K562 (cell line): ENCODE measurements at regions not wholly inside any gene's neighbourhood (a gene's known extent, or its start where the extent isn't known, plus 50 kb on each side); places are given as distances from the start of the nearest gene placed in this dataset.

Source experiments
- ATAC-seq: fragments of 200-7000 bp; cut with Tn5 transposase; 3 replicates; pipeline ENCODE4 v1.9.1; 2020; ENCODE audit warnings: moderate library complexity
- BruUV-seq: library from RNA; stranded (reverse); fragments of 400-500 nt; replicated peaks from 2 replicates; lab custom pipeline; 2021; lab: Mats Ljungman, UMichigan
- CTCF ChIA-PET: fragments of 300-600 bp; formaldehyde crosslinking; extraction: SDS; loops from one replicate; lab custom pipeline; 2021; ENCODE audit warnings: low intra/inter-chr PET ratio; lab: Yijun Ruan, JAX
- POLR2A ChIA-PET: fragments of 300-600, 350-650 bp; sonication (Branson Sonifier 250); formaldehyde crosslinking; extraction: SDS; loops from one replicate; lab custom pipeline; 2021; ENCODE audit warnings: antibody characterized with exemption, inconsistent platforms; lab: Yijun Ruan, JAX
- DNase-seq, 4 experiments: peaks; one replicate each; pipeline versions ENCODE4 v3.0.0 to v3.0.0-alpha.2; 2011 to 2018; ENCODE audit warnings: low spot score in 3 of 4, mixed read lengths in 3 of 4; ENCODE audit errors: extremely low read depth in 1 of 4
- FAIRE-seq: peaks from 2 replicates; lab custom pipeline; 2011; peaks lifted over from hg19 to GRCh38; lab: Jason Lieb, UNC
- H2AFZ ChIP-seq: 2 replicates; pipeline ENCODE4 v1.6.0; 2011; ENCODE audit warnings: low read depth, low read length, control low read depth, inconsistent platforms
- H3K27ac ChIP-seq: fragments of 200-600 bp; 3 replicates; pipeline ENCODE4 v1.8.0; 2011; ENCODE audit warnings: low read depth, mild to moderate bottlenecking, control low read depth, inconsistent platforms, low read length, moderate library complexity, mixed read lengths; ENCODE audit errors: extremely low read depth
- H3K27me3 ChIP-seq, 2 experiments: fragments of 300-600 bp in 1 of 2; 2 replicates in 1 of 2; 3 replicates in 1 of 2; pipeline versions ENCODE4 v1.6.0 to v1.8.0; 2011; ENCODE audit warnings: inconsistent platforms in 2 of 2, low read length in 2 of 2, mild to moderate bottlenecking in 1 of 2, mixed read lengths in 1 of 2, moderate library complexity in 1 of 2; ENCODE audit not compliant: control insufficient read depth in 2 of 2, insufficient read depth in 2 of 2
- H3K36me3 ChIP-seq: fragments of 300-600 bp; 3 replicates; pipeline ENCODE4 v1.8.0; 2011; ENCODE audit warnings: mild to moderate bottlenecking, low read length, inconsistent platforms; ENCODE audit not compliant: control insufficient read depth, insufficient read depth
- H3K4me1 ChIP-seq, 2 experiments: fragments of 200-600 bp in 1 of 2; replicated peaks in 1 of 2; 2 replicates in 1 of 2; 3 replicates in 1 of 2; pipeline versions ENCODE4 v1.5.1 to v1.8.0; 2011; ENCODE audit warnings: inconsistent platforms in 2 of 2, low read length in 2 of 2, mild to moderate bottlenecking in 1 of 2, mixed read lengths in 1 of 2, moderate library complexity in 1 of 2; ENCODE audit not compliant: control insufficient read depth in 2 of 2, insufficient read depth in 2 of 2
- H3K4me2 ChIP-seq: 2 replicates; pipeline ENCODE4 v1.6.1; 2011; ENCODE audit warnings: low read length, control low read depth, inconsistent platforms, mixed read lengths; ENCODE audit not compliant: insufficient read depth
- H3K4me3 ChIP-seq: fragments of 200-600 bp; sonication (generic), shearing (Covaris generic); 2 replicates; pipeline ENCODE4 v1.5.1; 2016; ENCODE audit warnings: control low read depth, inconsistent platforms
- H3K79me2 ChIP-seq: fragments of 200-600 bp; 3 replicates; pipeline ENCODE4 v1.8.0; 2011; ENCODE audit warnings: low read length, inconsistent platforms; ENCODE audit not compliant: control insufficient read depth, insufficient read depth
- H3K9ac ChIP-seq, 2 experiments: 2 replicates each; pipeline versions ENCODE4 v1.6.0 to v1.6.1; 2011; ENCODE audit warnings: low read depth in 2 of 2, low read length in 2 of 2, control low read depth in 1 of 2, inconsistent platforms in 1 of 2, mild to moderate bottlenecking in 1 of 2, mixed read lengths in 1 of 2; ENCODE audit not compliant: insufficient read depth in 1 of 2
- H3K9me1 ChIP-seq: one replicate; pipeline ENCODE4 v1.6.0; 2011; ENCODE audit warnings: inconsistent platforms, mild to moderate bottlenecking, low read length, moderate library complexity; ENCODE audit not compliant: control insufficient read depth, insufficient read depth
- H3K9me3 ChIP-seq: replicated peaks from 2 replicates; pipeline ENCODE4 v1.5.1; 2011; ENCODE audit warnings: low read depth, low read length, inconsistent platforms; ENCODE audit not compliant: control insufficient read depth, insufficient read depth
- H4K20me1 ChIP-seq: replicated peaks from 2 replicates; pipeline ENCODE4 v1.6.1; 2011; ENCODE audit warnings: low read length, inconsistent platforms, mixed read lengths; ENCODE audit not compliant: control insufficient read depth, insufficient read depth
- BCOR ChIP-seq: fragments of 450-650 bp; IDR thresholded peaks from 2 replicates; pipeline ENCODE4 v1.6.1; 2016
- CBX3 ChIP-seq, 2 experiments: IDR thresholded peaks; 1 replicate in 1 of 2; 2 replicates in 1 of 2; pipeline ENCODE4 v1.6.1; 2012; ENCODE audit warnings: inconsistent platforms in 2 of 2, low read length in 2 of 2, borderline replicate concordance in 1 of 2, control low read depth in 1 of 2
- HMBOX1 ChIP-seq: sonication (generic); IDR thresholded peaks from 2 replicates; pipeline ENCODE4 v1.6.1; 2016
- KAT8 ChIP-seq: fragments of 450-650 bp; IDR thresholded peaks from 2 replicates; pipeline ENCODE4 v1.6.1; 2016; ENCODE audit warnings: low read depth, mild to moderate bottlenecking
- MBD1 ChIP-seq: fragments of 250-450 bp; sonication (Bioruptor Pico); IDR thresholded peaks from 2 replicates; pipeline ENCODE4 v1.8.0; 2022; ENCODE audit warnings: inconsistent platforms
- MECOM ChIP-seq: fragments of 250-450 bp; sonication (Bioruptor Pico); IDR thresholded peaks from 2 replicates; pipeline ENCODE4 v1.8.0; 2022; ENCODE audit warnings: inconsistent platforms
- NFATC3 ChIP-seq: fragments of 450-650 bp; IDR thresholded peaks from 2 replicates; pipeline ENCODE4 v1.6.1; 2017; ENCODE audit warnings: mild to moderate bottlenecking
- NUFIP1 ChIP-seq: fragments of 450-650 bp; IDR thresholded peaks from 2 replicates; pipeline ENCODE4 v1.6.1; 2018; ENCODE audit not compliant: partially characterized antibody
- SAP30 ChIP-seq: fragments of 200-600 bp; sonication (generic); IDR thresholded peaks from 2 replicates; pipeline ENCODE4 v1.6.1; 2012; ENCODE audit warnings: borderline replicate concordance, low read depth, mild to moderate bottlenecking, moderate library complexity, low read length, control low read depth, inconsistent platforms; ENCODE audit not compliant: insufficient read depth, poor library complexity, severe bottlenecking
- SMAD3 ChIP-seq: fragments of 450-650 bp; formaldehyde crosslinking; conservative IDR thresholded peaks from 2 replicates; pipeline ENCODE4 v1.4.0; 2020; ENCODE audit warnings: mild to moderate bottlenecking
- TARDBP ChIP-seq: fragments of 450-650 bp; IDR thresholded peaks from 2 replicates; pipeline ENCODE4 v1.6.1; 2016
- XRCC5 ChIP-seq: fragments of 200-400 bp; formaldehyde crosslinking; IDR thresholded peaks from 2 replicates; pipeline ENCODE4 v1.6.1; 2017; ENCODE audit warnings: low read depth, mild to moderate bottlenecking, low read length
- ZBTB8A ChIP-seq: fragments of 450-650 bp; IDR thresholded peaks from 2 replicates; pipeline ENCODE4 v1.6.1; 2018; ENCODE audit warnings: mild to moderate bottlenecking, moderate library complexity; ENCODE audit not compliant: partially characterized antibody
- ZEB2 ChIP-seq: fragments of 450-650 bp; IDR thresholded peaks from 2 replicates; pipeline ENCODE4 v1.6.1; 2016
- ZFP36 ChIP-seq: fragments of 150-350 bp; IDR thresholded peaks from 2 replicates; pipeline ENCODE4 v1.6.1; 2018; ENCODE audit warnings: low read length, low read depth; ENCODE audit not compliant: partially characterized antibody
- ZNF146 ChIP-seq: IDR thresholded peaks from one replicate; pipeline ENCODE4 v1.6.1; 2018; ENCODE audit warnings: missing compliant biosample characterization; ENCODE audit not compliant: unreplicated experiment
- ZNF232 ChIP-seq: sonication (generic); formaldehyde crosslinking; IDR thresholded peaks from 2 replicates; pipeline ENCODE4 v1.8.0; 2022; ENCODE audit warnings: mild to moderate bottlenecking, missing genetic modification reagents
- ZNF586 ChIP-seq: fragments of 450-650 bp; formaldehyde crosslinking; conservative IDR thresholded peaks from 2 replicates; pipeline ENCODE4 v1.4.0; 2020; ENCODE audit warnings: mild to moderate bottlenecking, moderate library complexity
- ZNF644 ChIP-seq: fragments of 200-800 bp; sonication (Bioruptor generic); IDR thresholded peaks from 2 replicates; pipeline ENCODE4 v1.6.1; 2016; ENCODE audit warnings: low read depth, missing genetic modification characterization, missing compliant biosample characterization
- WGBS: fragments of 100-300 bp; shearing (Covaris generic); methylation state at CpG from one replicate; pipeline ENCODE4 v1.1.6; 2016; ENCODE audit warnings: low coverage, mixed read lengths; ENCODE audit not compliant: insufficient coverage; ENCODE audit errors: missing lambda C conversion rate; 5-methylcytosine and 5-hydroxymethylcytosine counted together
- in situ Hi-C: fragments of 300-500 bp; cut with MboI; formaldehyde crosslinking; loops from 4 replicates; pipeline ENCODE4 v1.15.0; 2018; ENCODE audit warnings: inconsistent platforms, mixed read lengths
- intact Hi-C: fragments of 100-400 bp; cut with micrococcal nuclease; formaldehyde crosslinking; loops from 2 replicates; pipeline ENCODE4 v1.14.2; 2022
- TF ChIP-seq, protein P1 (sequence below): fragments of 450-650 bp; IDR thresholded peaks from 2 replicates; pipeline ENCODE4 v1.7.1; 2018; ENCODE audit warnings: mild to moderate bottlenecking, low read depth; ENCODE audit not compliant: partially characterized antibody

DNA sequence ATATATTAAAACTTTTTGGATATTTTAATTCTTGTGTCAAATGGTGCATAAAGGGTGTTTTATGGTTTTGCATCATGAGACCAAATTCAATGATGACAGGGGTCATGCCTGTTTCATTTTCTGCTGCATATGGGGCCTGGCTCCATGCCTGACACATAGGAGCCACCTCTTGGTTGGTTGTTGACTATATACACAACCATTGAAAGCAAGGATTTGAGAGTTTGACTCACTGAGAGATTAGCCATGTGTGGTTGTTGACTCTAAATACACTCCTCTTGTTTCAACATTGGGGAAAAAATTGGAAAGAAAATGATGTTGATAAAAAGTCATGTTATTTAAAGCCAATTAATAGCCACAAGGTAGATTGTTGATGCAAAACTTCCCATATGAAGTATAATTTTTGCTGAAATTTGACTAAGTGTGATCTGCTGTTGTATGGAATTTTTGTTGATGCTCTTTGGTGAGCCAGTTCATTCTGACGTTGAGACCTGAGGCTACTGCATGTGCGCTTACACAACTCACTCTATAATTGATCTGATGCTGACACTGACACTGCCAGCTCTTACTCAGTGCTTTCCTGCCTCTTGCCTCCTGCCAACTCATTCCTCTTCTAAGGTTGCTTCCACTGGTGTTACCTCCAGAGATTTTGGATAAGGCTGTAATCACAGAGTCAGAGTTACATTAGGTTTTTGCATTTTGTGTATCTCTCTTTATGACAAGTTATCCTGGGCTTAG is 446.2 kb upstream of the SLC14A2 start:
- H3K27ac ChIP-seq = no peak overlapping the region
- no peaks in the 10 kb centered on the region for H3K4me1 ChIP-seq
- no TSS peak for BruUV-seq
- no peak for DNase-seq
- no peaks in the 10 kb centered on the region for H3K9me1 ChIP-seq
- ATAC-seq = no peak
- in situ Hi-C loops = no loop called here
- no peaks in the 10 kb centered on the region for H3K79me2 ChIP-seq
- no peaks in the 10 kb centered on the region for H3K27me3 ChIP-seq
- no peak overlapping the region for H3K9ac ChIP-seq
- ChIA-PET POLR2A (no interaction called here), CTCF (no interaction called here)
- no peak for FAIRE-seq
- intact Hi-C loops = no loop called here
- no peaks in the 10 kb centered on the region for H3K9me3 ChIP-seq
- WGBS = 0% methylated on average over 2 of the region's 2 CpGs
- H4K20me1 ChIP-seq = no peaks in the 10 kb centered on the region
- H3K4me3 ChIP-seq = no peak overlapping the region
- H3K4me2 ChIP-seq = no peak overlapping the region
- no peak overlapping the region for H2AFZ ChIP-seq
- TF ChIP-seq ZNF586 (no peak), ZEB2 (no peak), NUFIP1 (no peak), SAP30 (no peak), BCOR (no peak), CBX3 (IDR thresholded peaks at IDR 0.05; ENCODE audit: borderline replicate concordance in 1 of 2, low read length in 2 of 2) (no peak), ZNF644 (no peak), ZBTB8A (no peak), TARDBP (no peak), ZNF232 (CRISPR knock-in tag) (no peak), ZFP36 (no peak), KAT8 (no peak), XRCC5 (no peak), ZNF146 (CRISPR knock-in tag) (no peak), MBD1 (CRISPR knock-in tag) (no peak), NFATC3 (no peak), SMAD3 (CRISPR knock-in tag) (no peak), HMBOX1 (no peak), MECOM (no peak)
- TF ChIP-seq, protein P1, sequence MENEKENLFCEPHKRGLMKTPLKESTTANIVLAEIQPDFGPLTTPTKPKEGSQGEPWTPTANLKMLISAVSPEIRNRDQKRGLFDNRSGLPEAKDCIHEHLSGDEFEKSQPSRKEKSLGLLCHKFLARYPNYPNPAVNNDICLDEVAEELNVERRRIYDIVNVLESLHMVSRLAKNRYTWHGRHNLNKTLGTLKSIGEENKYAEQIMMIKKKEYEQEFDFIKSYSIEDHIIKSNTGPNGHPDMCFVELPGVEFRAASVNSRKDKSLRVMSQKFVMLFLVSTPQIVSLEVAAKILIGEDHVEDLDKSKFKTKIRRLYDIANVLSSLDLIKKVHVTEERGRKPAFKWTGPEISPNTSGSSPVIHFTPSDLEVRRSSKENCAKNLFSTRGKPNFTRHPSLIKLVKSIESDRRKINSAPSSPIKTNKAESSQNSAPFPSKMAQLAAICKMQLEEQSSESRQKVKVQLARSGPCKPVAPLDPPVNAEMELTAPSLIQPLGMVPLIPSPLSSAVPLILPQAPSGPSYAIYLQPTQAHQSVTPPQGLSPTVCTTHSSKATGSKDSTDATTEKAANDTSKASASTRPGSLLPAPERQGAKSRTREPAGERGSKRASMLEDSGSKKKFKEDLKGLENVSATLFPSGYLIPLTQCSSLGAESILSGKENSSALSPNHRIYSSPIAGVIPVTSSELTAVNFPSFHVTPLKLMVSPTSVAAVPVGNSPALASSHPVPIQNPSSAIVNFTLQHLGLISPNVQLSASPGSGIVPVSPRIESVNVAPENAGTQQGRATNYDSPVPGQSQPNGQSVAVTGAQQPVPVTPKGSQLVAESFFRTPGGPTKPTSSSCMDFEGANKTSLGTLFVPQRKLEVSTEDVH = no peak
- TF ChIP-seq, all 486 proteins: peak for 0
- no peaks in the 10 kb centered on the region for H3K36me3 ChIP-seq
